ENCODE measurements at regions not wholly inside any gene's neighbourhood (a gene's known extent, or its start where the extent isn't known, plus 50 kb on each side); places are given as distances from the start of the nearest gene placed in this dataset.

- DNase-seq, result no peak
Measured at GRCh38 chr9:102114557-102114956, 376.1 kb upstream of the GRIN3A start.

- no peak for DNase-seq
Measured at GRCh38 chr9:102113191-102113590, 374.7 kb upstream of the GRIN3A start.

GRCh38 chr9:102106439-102106838 lies 368.0 kb upstream of the GRIN3A start:
- no peak for DNase-seq

GRCh38 chr9:102101723-102102122 lies 363.3 kb upstream of the GRIN3A start:
- no peak for DNase-seq

- DNase-seq, result no peak
Measured at GRCh38 chr9:102087141-102087540, 348.7 kb upstream of the GRIN3A start.

- no peak for DNase-seq
Measured at GRCh38 chr9:102085548-102085947, 347.1 kb upstream of the GRIN3A start.

GRCh38 chr9:102072059-102072764 lies 333.8 kb upstream of the GRIN3A start:
- DNase-seq, result no peak

- no peak for DNase-seq
Measured at GRCh38 chr9:102069969-102070368, 331.5 kb upstream of the GRIN3A start.

GRCh38 chr9:102054811-102055210 lies 316.4 kb upstream of the GRIN3A start:
- no peak for DNase-seq

GRCh38 chr9:102049586-102050246 lies 311.3 kb upstream of the GRIN3A start:
- DNase-seq, result no peak

GRCh38 chr9:102047549-102047948 lies 309.1 kb upstream of the GRIN3A start:
- DNase-seq, result no peak

- DNase-seq, result no peak
Measured at GRCh38 chr9:102044133-102044532, 305.7 kb upstream of the GRIN3A start.

- DNase-seq, result no peak
Measured at GRCh38 chr9:102038006-102038405, 299.6 kb upstream of the GRIN3A start.

- no peak for DNase-seq
Measured at GRCh38 chr9:102035929-102036328, 297.5 kb upstream of the GRIN3A start.

- no peak for DNase-seq
Measured at GRCh38 chr9:102032614-102033013, 294.2 kb upstream of the GRIN3A start.

- DNase-seq, result no peak
Measured at GRCh38 chr9:102000956-102001355, 262.5 kb upstream of the GRIN3A start.

GRCh38 chr9:101999441-101999840 lies 261.0 kb upstream of the GRIN3A start:
- DNase-seq, result no peak

- no peak for DNase-seq
Measured at GRCh38 chr9:101995231-101995630, 256.8 kb upstream of the GRIN3A start.

- DNase-seq, result no peak
Measured at GRCh38 chr9:101993771-101994170, 255.3 kb upstream of the GRIN3A start.

GRCh38 chr9:101991926-101992325 lies 253.5 kb upstream of the GRIN3A start:
- DNase-seq, result no peak

GRCh38 chr9:101977614-101978210 lies 239.3 kb upstream of the GRIN3A start:
- DNase-seq, result no peak

GRCh38 chr9:101970609-101971008 lies 232.2 kb upstream of the GRIN3A start:
- DNase-seq, result no peak

GRCh38 chr9:101968392-101968791 lies 229.9 kb upstream of the GRIN3A start:
- DNase-seq, result no peak

- no peak for DNase-seq
Measured at GRCh38 chr9:101966691-101967090, 228.2 kb upstream of the GRIN3A start.

All from GF-D8 (cell line).